GM21423 (cell line): ENCODE measurements at regions not wholly inside any gene's neighbourhood (a gene's known extent, or its start where the extent isn't known, plus 50 kb on each side); places are given as distances from the start of the nearest gene placed in this dataset.
A peak's percentile ranks its signal among the peaks of the same experiment; 100 is the strongest.
"Not testable (repeated sequence)": the region's sequence is repeated elsewhere in the genome, so short reads cannot be mapped to it uniquely, and the experiment has no call there.

Experiments
- ATAC-seq: cut with Tn5 transposase; IDR thresholded peaks from one replicate; pipeline ENCODE4 v1.9.1; 2021; ENCODE audit warnings: mild to moderate bottlenecking, moderate library complexity; ENCODE audit not compliant: unreplicated experiment

GRCh38 chr4:38463268-38463958, 200.6 kb upstream of the KLF3 start:
- ATAC-seq: no peak

DNA sequence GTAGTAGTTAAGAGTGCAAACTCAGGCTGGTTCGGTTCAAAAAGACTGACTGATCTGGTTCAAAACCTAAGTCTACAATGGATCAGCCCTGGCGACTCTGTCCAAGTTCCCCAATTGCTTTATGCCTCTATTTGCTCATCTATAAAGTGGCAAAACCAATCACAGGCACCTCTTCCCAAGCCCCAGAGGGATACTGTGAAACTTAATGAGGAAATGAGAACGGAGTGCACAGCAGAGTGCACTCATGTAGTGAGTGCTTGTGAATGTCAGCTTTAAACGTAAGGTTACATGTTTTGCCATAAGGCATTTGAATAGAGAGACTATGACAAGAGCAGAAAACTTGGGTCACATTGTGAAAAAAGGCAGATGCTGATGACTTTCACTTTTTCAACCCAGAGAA, 199.7 kb upstream of the KLF3 start:
- no peak for ATAC-seq

DNA sequence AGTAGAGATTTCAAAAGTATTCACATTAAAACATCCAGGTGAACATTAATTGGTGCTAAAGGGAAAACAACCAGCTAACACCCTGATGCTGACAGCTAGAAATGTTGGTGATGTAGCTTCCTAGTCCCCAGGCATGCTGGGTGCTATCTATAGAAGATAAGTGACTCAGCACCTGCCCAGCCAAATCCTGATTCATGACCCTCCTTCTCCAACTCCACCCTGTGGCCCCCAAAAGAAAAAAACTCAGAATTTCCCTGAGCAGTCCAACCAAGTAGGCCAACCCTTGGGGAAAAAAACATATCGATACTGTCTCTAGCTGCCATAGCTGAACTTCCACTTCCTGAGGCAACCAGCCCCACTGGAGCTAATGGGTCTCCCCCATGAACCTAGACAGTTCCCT, 197.6 kb upstream of the KLF3 start:
- ATAC-seq: no peak

DNA sequence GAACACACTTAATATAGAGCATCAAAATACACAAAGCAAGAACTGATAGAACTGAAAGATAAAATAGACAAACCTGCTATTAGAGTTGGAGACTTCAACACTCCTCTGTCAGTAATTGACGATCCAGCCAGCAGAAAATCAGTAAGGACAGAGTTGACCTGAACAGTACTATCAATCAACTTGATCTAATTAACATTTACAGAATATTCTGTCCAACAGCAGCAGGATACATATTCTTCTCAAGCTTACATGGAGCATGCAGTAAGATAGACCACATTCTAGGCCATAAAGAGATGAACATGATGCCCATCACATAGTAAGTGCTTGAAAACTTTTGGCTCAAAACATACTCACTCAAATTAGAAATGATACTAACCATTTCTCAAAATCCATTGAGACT, 196.7 kb upstream of the KLF3 start:
- no peak for ATAC-seq

- ATAC-seq: no peak
Observed at GRCh38 chr4:38468339-38468866, 195.6 kb upstream of the KLF3 start.

DNA sequence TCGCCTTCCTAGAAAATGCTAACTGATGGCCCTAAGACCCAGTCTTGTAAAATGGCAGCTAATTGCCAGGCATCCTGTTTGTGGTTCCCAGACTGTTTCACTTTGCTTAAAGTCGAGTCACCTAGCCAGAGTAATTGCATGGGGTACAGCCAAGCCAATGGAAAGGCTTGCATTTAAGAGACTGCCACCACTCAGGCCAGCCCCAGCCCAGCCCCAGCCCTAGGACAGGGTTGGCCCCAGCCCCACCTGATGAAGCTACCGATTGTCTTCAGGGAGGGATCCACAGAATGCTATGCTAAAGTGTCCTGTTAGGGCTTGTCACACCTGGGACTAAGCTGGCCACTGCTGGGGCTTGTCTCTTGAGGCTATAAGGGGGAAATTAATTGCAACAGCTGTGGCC, 194.6 kb upstream of the KLF3 start:
- no peak for ATAC-seq

- no peak for ATAC-seq
Observed at GRCh38 chr4:38470735-38471262, 193.2 kb upstream of the KLF3 start.

DNA sequence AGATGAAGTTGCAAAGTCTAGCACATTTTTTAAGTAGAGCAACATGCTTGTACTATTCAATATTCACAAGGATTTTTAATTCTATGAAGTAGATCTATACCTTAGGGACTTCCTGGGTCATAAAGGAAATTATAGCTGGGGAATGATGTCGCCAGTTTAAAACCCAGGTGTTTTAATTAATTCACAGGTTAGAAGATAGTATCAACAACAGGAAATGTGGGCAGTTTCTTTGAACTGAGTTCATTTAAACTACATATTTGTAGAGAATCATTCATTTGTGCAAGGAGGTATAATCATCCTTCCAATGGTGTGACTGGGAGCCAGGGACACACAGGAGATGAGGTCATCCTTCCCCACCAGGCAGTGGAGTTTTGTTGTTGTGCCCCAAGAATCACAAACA, 181.3 kb upstream of the KLF3 start:
- ATAC-seq: no peak

DNA sequence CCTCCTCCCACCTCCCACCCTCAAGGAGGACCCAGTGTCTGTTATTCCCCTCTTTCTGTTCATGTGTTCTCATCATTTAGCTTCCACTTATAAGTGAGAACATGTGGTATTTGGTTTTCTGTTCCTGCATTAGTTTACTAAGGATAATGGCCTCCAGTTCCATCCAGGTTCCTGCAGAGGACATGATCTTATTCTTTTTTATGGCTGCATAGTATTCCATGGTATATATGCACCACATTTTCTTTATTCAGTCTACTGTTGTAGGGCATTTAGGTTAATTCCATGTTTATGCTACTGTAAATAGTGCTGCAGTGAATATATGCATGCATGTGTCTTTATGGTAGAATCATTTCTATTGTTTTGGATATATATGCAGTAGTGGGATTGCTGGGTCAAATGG, 180.4 kb upstream of the KLF3 start:
- not testable (repeated sequence) for ATAC-seq

DNA sequence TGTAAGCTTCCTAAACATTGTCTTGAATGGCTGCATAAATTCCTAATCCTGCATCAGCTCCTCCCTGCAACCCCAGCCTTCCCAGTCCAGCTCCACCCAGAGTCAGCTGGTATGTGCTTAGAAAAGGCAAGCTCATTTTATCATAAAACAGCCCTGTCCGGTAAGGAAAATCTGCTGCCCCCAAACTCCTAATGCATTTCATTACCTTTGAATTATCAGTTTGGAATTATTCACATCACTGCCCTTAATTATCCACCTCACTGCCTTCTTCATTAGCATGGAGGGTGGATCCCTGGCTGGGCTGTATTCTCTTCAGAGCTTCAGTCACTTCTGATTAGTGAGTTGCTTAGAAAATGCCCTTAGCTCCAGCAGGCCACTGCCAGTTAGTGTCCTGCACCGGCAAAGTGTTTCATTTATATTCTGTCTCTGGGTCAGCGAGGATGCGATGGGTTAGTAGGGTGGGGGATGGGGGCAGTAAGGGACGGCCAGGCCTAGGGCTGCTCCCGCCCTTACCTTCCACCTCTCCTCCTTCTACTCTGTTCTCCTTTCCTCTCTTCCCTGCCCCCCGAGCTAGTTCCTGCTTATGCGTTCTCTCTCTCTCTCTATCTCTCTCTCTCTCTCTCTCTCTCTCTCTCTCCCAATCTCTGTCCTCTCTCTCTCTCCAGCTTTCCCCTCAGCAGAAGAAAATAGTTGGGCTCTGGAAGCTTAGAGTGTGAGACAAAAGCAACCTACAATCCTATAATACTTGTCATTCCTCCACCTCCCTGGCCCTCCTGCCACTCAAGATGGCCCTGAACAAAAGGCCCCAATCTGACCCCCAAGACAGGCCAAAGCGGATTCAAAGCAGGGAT, 174.8 kb upstream of the KLF3 start:
- no peak for ATAC-seq

DNA sequence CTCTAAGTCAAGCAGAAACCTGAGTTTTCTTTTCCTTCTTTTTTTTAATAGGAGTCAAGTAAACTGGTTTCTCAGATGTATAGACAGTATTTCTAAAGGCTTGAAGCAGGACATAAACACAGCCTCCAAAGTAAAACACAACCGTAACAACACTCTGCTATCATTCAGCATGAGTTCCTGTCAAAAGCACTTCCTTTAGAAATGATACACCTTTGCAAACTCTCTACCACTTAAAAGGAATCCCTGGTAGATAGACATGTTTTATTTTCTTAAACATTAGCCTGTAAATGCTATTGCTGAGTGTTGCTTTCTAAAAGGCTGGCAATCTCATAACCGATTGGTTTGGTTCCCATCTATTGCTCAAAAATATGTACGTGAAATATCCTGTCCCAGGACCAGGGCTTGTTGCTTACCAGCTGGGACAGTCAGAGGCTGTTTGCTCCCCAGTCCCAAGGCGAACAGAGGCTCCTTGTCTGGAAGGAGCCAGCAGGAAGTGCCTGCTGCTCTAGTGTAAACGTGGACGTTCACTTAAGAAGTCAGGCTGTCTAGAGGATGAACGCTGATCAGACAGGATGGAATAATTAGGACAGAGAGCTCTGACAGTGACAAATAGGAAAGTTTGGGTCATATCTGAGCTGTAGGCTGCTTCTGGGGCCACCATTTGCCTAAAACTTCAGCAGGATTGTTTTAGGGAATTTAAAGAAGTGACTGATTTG, 173.9 kb upstream of the KLF3 start:
- no peak for ATAC-seq

- no peak for ATAC-seq
Observed at GRCh38 chr4:38490753-38491446, 173.1 kb upstream of the KLF3 start.

DNA sequence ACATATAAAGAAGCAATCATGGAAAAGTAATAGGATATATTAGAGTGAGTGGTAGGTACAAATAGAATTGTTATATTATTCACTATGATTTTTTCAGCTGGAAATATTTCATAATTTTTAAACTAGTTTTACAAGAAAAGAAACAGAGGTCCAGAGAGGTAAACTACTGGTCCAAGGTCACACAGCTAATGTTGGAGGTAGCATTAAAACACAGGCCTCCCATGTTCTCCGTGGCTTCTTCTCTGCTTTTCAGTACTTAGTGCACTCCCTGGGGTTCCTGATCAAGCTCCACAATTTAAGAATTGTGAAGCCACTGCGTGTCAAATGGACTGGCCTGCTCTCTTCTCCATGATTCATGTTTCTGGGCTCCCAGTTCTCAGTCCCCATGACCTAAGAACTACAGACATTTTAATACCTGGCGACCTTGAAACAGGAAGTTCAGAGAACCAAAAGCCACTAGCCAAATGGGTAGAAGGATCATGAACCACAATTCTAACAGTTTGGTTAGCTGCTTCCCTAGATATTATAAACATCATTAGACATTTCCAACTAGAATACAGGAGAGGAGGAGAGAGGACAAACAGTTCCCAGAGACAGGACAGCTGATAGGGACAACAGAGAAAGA, 172.0 kb upstream of the KLF3 start:
- no peak for ATAC-seq

DNA sequence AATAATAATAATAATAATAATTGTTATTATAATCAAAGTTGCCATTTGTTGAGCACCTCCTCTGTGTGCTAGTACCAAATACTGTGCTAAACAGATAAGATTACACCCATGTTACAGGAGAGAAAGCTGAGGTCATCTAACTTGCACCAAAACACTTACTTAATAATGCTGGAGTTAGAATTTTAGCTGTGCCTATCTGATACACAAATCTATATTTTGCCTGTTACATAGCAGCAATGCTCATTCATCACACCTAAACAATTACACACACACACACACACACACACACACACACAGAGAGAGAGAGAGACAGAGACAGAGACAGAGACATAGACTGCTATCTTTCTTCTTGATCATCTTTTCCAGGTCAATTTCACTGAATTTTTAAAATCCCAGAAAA, 170.9 kb upstream of the KLF3 start:
- ATAC-seq: no peak

- no peak for ATAC-seq
Observed at GRCh38 chr4:38495446-38495845, 168.6 kb upstream of the KLF3 start.

DNA sequence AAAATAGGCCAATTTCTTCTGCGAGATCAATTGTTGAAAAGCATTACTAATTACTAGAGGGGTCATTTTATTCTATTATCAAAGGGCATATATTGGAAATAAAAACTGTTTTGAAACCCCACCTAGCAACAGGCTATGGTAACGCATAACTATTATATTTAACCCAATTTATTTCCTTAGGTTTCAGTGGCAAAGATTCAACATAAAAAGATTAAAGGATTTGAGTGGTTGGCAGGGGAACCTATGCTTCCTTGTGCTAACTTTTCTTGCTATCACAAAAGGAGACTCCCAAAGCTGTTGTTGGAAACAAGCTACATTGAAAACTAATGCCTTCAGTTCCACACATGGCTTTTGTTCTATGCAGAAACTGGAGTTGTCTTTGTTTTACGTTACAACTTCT, 166.9 kb upstream of the KLF3 start:
- ATAC-seq: no peak

DNA sequence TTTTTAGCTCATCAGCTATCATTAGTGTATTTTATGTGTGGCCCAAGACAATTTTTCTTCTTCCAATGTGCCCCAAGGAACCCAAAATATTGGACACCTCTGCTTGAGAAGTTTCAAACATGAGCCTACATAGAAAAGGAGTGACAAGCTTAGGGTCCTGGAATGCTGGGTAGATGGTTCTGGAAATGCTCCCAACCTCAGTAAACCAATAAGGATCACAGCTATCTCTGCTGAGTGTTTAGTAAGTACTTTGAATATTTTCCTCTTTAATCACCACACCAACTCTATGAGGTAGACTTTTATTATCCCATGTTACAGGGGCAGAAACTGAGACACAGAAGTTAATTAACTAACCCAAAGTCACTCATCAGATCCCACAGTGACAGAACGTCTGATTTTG, 164.9 kb upstream of the KLF3 start:
- ATAC-seq: no peak

DNA sequence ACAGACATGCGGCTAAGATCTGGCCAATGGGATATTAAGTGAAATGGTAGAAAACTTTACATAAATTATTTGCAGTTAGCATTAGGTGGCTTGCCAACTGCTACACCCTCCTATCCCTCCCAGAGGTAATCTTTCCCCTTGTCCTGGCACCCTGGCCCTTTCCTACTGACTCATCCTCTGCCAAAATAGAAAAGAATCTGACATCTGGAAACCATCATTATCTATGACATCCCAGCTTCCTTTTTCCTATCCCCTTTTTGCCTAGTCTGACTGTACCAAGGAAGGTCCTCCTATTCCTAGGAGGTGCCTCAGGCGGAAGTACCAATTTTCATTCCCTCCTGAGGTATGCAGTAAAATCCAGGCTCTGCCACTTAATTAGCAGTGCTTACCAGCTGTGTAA, 163.6 kb upstream of the KLF3 start:
- ATAC-seq: no peak

- ATAC-seq: no peak
Observed at GRCh38 chr4:38501698-38502097, 162.3 kb upstream of the KLF3 start.

GRCh38 chr4:38503689-38504395, 160.2 kb upstream of the KLF3 start:
- ATAC-seq: peak; percentile 92
